OCI-M1 (cell line): ENCODE measurements at regions not wholly inside any gene's neighbourhood (a gene's known extent, or its start where the extent isn't known, plus 50 kb on each side); places are given as distances from the start of the nearest gene placed in this dataset.
"Not testable (repeated sequence)": the region's sequence is repeated elsewhere in the genome, so short reads cannot be mapped to it uniquely, and the experiment has no call there.

ENCODE experiments used
- DNase-seq: peaks from one replicate; lab custom pipeline; 2025; lab: John Stamatoyannopoulos, UW

GRCh38 chr5:154546719-154547118 is 68.7 kb upstream of the HAND1 start:
- no peak for DNase-seq

GRCh38 chr5:154544646-154545045 is 66.6 kb upstream of the HAND1 start:
- DNase-seq = no peak

GRCh38 chr5:154543380-154543779 is 65.4 kb upstream of the HAND1 start:
- peak; percentile 7 for DNase-seq

- no peak for DNase-seq
Observed at GRCh38 chr5:154542581-154542980, 64.6 kb upstream of the HAND1 start.

- DNase-seq = no peak
Observed at GRCh38 chr5:154542000-154542399, 64.0 kb upstream of the HAND1 start.

- DNase-seq = peak; percentile 31
Observed at GRCh38 chr5:154541553-154541952, 63.5 kb upstream of the HAND1 start.

GRCh38 chr5:154540600-154540999 is 62.6 kb upstream of the HAND1 start:
- DNase-seq = no peak

- DNase-seq = no peak
Observed at GRCh38 chr5:154538492-154538891, 60.5 kb upstream of the HAND1 start.

GRCh38 chr5:154536439-154536838 is 58.4 kb upstream of the HAND1 start:
- DNase-seq = not testable (repeated sequence)

- DNase-seq = no peak
Observed at GRCh38 chr5:154535535-154535934, 57.5 kb upstream of the HAND1 start.

- no peak for DNase-seq
Observed at GRCh38 chr5:154534457-154535050, 56.5 kb upstream of the HAND1 start.

GRCh38 chr5:154529282-154529681 is 51.3 kb upstream of the HAND1 start:
- no peak for DNase-seq

- DNase-seq = no peak
Observed at GRCh38 chr5:154528005-154528594, 50.1 kb upstream of the HAND1 start.
